GM13977 (cell line): ENCODE measurements at regions not wholly inside any gene's neighbourhood (a gene's known extent, or its start where the extent isn't known, plus 50 kb on each side); places are given as distances from the start of the nearest gene placed in this dataset.
A peak's percentile ranks its signal among the peaks of the same experiment; 100 is the strongest.

Experiments used
- DNase-seq: peaks from one replicate; pipeline ENCODE4 v3.0.0; 2012; ENCODE audit warnings: low spot score
- in situ Hi-C: fragments of 300-500 bp; cut with MboI; formaldehyde crosslinking; loops from one replicate; pipeline ENCODE4 v1.12.0; 2022; ENCODE audit warnings: low sequenced_read_pairs, low pct_unique_long_range_greater_than_20kb, mixed read lengths, inconsistent platforms; ENCODE audit not compliant: unreplicated experiment
- TF ChIP-seq, protein P1 (sequence below): IDR thresholded peaks from 2 replicates; pipeline ENCODE4 v1.5.1; 2012; ENCODE audit warnings: mild to moderate bottlenecking, control low read depth; ENCODE audit not compliant: insufficient read depth; ENCODE audit errors: extremely low read depth, missing control alignments

DNA sequence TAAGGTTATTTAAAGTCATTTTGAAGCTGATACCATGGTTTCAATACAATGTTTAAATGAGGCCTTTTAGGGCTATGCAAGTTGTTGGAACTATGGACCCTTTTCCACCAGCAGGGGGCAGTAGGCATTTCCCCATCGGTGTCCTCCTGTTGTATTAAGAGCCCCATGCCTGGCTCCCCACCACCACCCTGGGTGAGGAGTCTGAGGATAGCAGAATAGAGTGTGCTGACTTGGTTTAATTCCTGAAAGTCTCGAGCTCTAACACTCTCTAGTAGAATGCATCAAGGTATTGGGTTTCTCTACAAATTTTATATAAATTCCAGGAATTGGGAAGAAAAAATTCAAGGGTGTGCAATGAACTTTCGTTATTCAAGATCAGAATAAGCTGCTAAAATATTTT, 234.8 kb upstream of the JADE1 start:
- DNase-seq: peak; percentile 71
- TF ChIP-seq, protein P1, sequence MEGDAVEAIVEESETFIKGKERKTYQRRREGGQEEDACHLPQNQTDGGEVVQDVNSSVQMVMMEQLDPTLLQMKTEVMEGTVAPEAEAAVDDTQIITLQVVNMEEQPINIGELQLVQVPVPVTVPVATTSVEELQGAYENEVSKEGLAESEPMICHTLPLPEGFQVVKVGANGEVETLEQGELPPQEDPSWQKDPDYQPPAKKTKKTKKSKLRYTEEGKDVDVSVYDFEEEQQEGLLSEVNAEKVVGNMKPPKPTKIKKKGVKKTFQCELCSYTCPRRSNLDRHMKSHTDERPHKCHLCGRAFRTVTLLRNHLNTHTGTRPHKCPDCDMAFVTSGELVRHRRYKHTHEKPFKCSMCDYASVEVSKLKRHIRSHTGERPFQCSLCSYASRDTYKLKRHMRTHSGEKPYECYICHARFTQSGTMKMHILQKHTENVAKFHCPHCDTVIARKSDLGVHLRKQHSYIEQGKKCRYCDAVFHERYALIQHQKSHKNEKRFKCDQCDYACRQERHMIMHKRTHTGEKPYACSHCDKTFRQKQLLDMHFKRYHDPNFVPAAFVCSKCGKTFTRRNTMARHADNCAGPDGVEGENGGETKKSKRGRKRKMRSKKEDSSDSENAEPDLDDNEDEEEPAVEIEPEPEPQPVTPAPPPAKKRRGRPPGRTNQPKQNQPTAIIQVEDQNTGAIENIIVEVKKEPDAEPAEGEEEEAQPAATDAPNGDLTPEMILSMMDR: peak; percentile 66
- in situ Hi-C loops: no loop called here

DNA sequence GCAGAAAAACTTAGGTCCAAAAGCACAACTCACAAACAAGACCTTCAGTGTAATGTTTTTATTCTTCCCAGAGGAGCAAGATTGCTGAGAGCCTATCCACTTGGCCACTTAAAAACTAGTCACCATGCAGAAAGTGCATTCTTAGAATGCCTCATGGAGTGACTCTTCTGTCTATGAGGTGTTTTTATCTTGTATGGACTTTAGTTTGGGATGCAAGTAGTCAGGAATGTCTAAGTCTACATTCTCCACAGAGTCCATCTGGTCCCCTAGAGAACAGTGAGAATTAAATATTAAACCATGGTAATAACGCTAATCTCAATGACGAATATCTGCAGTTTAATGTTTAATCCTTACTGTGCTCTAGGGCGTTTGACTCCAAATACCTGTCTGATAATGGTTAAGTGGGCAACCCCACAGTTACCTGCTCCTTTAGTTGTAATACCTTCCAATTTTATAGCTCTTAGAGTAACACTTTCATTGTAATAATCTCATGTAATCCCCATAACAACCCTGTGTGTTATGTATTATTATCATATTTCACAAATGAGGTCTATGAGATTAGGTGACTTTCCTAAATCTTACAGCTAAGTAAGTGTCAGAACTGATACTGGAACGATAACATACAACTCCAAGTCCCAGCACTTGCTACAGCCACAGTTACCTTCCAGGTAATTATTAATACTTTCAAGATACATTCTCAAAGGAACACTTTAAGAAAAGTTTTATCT, 235.6 kb upstream of the JADE1 start:
- in situ Hi-C loops: no loop called here
- DNase-seq: no peak
- TF ChIP-seq, protein P1: no peak

DNA sequence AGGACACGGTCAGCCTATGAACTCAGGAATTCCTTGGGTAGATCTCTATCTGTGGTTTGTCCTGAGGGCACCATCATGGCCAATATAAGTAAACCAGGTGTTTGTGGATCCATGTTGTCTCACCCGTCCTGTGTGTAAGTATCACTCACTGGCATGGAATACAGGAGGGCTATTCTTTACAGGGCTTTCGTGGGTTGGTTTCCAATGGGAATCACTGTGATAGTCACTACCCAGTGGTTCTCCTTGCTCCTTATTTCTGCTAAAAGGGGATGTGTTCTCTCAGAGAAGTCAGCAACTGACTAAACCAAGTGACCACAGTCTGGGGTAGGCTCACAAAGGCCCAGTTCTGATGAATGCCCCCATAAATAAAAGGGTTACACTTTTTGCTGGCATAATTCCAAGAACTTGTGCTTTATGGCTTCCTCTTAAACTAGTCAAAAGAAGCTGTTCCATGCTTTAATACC, 236.7 kb upstream of the JADE1 start:
- in situ Hi-C loops: no loop called here
- DNase-seq: no peak
- TF ChIP-seq, protein P1: no peak

DNA sequence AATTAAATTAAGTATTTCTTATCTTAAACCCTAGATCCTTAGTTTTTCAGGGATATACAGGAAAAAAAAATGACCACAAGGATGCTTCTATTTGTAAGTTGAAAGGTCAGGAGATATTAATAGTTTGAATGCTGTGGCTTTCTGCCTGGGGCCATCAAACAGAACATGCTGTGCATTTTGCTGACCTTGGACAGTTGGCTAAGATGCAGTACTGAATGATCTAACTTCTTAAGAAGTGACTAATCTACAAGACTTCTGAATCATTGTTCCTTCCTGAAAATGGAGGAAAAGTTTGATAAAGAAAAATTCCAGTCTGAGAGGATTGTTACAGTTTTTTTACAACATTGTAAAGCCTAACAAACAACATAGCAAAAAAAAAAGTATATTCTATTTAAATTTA, 237.8 kb upstream of the JADE1 start:
- TF ChIP-seq, protein P1: no peak
- DNase-seq: no peak
- in situ Hi-C loops: no loop called here

DNA sequence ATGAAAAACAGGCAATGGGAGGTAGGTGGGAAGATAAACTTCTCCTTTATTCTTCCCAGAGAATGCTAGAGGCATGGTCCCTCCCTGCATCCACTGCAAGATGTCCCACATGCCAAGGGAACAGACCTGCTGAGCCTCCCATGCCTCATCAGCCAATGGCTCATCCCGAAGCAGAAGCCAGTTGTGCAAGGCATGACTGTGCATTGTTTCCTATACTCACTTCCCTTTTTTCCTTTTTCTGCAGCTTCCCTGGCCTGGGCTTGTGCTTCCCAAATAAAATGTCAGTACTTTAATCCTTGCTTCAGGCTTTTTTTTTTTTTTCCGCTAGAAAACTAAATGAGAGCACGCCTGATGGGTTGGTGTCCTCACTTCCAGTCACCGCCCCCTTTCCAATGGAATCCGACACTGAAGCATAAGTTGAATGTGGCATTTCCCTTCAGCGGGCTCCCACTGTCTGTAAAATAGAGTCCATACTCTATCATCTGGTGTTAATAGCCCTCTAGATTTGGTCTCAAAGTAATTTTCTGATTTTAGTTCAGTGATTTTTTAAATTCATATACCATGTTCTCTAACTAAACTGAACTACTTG, 239.0 kb upstream of the JADE1 start:
- TF ChIP-seq, protein P1: no peak
- in situ Hi-C loops: no loop called here
- no peak for DNase-seq

DNA sequence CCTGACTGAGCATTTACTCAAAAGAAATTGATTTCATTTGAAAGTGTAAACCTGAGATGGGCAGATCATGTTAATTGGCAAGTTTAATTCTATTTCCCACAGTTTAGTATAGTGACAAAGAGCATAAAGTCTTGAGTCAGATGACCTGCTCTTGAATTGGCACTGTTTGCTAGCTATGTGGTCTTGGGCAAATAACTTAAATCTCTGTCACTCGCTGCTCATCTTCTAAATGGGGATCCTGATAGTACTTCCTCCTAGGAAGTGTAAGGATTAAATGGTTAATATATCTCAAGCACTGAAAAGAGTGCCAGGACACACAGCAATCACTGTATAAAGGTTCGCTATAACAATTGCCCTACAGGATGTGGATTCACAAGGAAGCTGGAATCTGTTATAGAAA, 242.8 kb upstream of the JADE1 start:
- TF ChIP-seq, protein P1: no peak
- DNase-seq: no peak
- in situ Hi-C loops: no loop called here
